NCI-H2107 (cell line): ENCODE measurements at regions not wholly inside any gene's neighbourhood (a gene's known extent, or its start where the extent isn't known, plus 50 kb on each side); places are given as distances from the start of the nearest gene placed in this dataset.

Source experiments
- DNase-seq: peaks from one replicate; lab custom pipeline; 2025; lab: John Stamatoyannopoulos, UW

- no peak for DNase-seq
Measured at GRCh38 chr7:131226514-131226865, 101.2 kb upstream of the MKLN1 start.

- no peak for DNase-seq
Measured at GRCh38 chr7:131231381-131232220, 96.1 kb upstream of the MKLN1 start.

GRCh38 chr7:131232768-131233167, 94.9 kb upstream of the MKLN1 start:
- no peak for DNase-seq

- no peak for DNase-seq
Measured at GRCh38 chr7:131233193-131233592, 94.5 kb upstream of the MKLN1 start.

- DNase-seq = no peak
Measured at GRCh38 chr7:131234719-131235488, 92.8 kb upstream of the MKLN1 start.

- no peak for DNase-seq
Measured at GRCh38 chr7:131235489-131236317, 92.0 kb upstream of the MKLN1 start.

- no peak for DNase-seq
Measured at GRCh38 chr7:131236318-131236672, 91.4 kb upstream of the MKLN1 start.

GRCh38 chr7:131238347-131238931, 89.2 kb upstream of the MKLN1 start:
- DNase-seq = no peak

GRCh38 chr7:131241386-131241785, 86.3 kb upstream of the MKLN1 start:
- no peak for DNase-seq

GRCh38 chr7:131242123-131242650, 85.5 kb upstream of the MKLN1 start:
- no peak for DNase-seq

GRCh38 chr7:131244259-131244852, 83.3 kb upstream of the MKLN1 start:
- no peak for DNase-seq

- no peak for DNase-seq
Measured at GRCh38 chr7:131249003-131249402, 78.7 kb upstream of the MKLN1 start.

GRCh38 chr7:131249483-131249882, 78.2 kb upstream of the MKLN1 start:
- no peak for DNase-seq

- DNase-seq = no peak
Measured at GRCh38 chr7:131250331-131250730, 77.3 kb upstream of the MKLN1 start.

GRCh38 chr7:131251371-131251770, 76.3 kb upstream of the MKLN1 start:
- DNase-seq = no peak

GRCh38 chr7:131252976-131253375, 74.7 kb upstream of the MKLN1 start:
- no peak for DNase-seq

GRCh38 chr7:131254211-131254610, 73.5 kb upstream of the MKLN1 start:
- no peak for DNase-seq

GRCh38 chr7:131255242-131255641, 72.4 kb upstream of the MKLN1 start:
- DNase-seq = no peak

GRCh38 chr7:131261476-131261994, 66.1 kb upstream of the MKLN1 start:
- DNase-seq = no peak

- no peak for DNase-seq
Measured at GRCh38 chr7:131265227-131265626, 62.4 kb upstream of the MKLN1 start.

- no peak for DNase-seq
Measured at GRCh38 chr7:131267631-131268030, 60.0 kb upstream of the MKLN1 start.
